NB4 (cell line): ENCODE measurements at regions not wholly inside any gene's neighbourhood (a gene's known extent, or its start where the extent isn't known, plus 50 kb on each side); places are given as distances from the start of the nearest gene placed in this dataset.

ENCODE experiments used
- MYC ChIP-seq: IDR thresholded peaks from 2 replicates; pipeline ENCODE4 v1.6.1; 2011; ENCODE audit warnings: low read depth, low read length
- POLR2A ChIP-seq: IDR thresholded peaks from 2 replicates; pipeline ENCODE4 v1.6.1; 2011; ENCODE audit warnings: mild to moderate bottlenecking; ENCODE audit not compliant: insufficient read length; ENCODE audit errors: extremely low read depth
- TF ChIP-seq, protein P1 (sequence below): IDR thresholded peaks from one replicate; pipeline ENCODE4 v1.5.1; 2012; ENCODE audit warnings: low read depth, low read length

DNA sequence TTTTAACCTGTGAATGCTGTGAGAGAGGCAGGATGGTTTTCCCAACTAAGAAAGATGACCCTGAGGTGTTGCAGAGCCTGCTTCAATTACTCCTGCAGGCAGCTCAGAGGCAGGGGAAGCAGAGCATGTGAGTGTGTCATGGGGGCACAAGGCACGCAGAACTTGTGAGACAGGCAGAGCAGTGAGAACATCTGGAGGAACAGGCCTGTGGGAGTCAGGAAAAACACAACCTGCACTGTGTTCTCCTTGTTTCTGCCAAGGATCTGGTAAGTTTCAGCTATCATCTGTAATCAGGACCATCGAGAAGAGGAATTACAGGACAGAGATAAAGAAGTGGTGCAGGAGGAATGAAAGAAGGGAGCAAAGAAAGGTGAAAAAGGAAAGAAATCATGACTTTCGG, 741.8 kb upstream of the INTU start:
- TF ChIP-seq, protein P1, sequence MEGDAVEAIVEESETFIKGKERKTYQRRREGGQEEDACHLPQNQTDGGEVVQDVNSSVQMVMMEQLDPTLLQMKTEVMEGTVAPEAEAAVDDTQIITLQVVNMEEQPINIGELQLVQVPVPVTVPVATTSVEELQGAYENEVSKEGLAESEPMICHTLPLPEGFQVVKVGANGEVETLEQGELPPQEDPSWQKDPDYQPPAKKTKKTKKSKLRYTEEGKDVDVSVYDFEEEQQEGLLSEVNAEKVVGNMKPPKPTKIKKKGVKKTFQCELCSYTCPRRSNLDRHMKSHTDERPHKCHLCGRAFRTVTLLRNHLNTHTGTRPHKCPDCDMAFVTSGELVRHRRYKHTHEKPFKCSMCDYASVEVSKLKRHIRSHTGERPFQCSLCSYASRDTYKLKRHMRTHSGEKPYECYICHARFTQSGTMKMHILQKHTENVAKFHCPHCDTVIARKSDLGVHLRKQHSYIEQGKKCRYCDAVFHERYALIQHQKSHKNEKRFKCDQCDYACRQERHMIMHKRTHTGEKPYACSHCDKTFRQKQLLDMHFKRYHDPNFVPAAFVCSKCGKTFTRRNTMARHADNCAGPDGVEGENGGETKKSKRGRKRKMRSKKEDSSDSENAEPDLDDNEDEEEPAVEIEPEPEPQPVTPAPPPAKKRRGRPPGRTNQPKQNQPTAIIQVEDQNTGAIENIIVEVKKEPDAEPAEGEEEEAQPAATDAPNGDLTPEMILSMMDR, result no peak
- TF ChIP-seq POLR2A (no peak), MYC (no peak)
